ENCODE measurements at regions not wholly inside any gene's neighbourhood (a gene's known extent, or its start where the extent isn't known, plus 50 kb on each side); places are given as distances from the start of the nearest gene placed in this dataset.

- no peak overlapping the region for H3K4me3 Mint-ChIP-seq
- peaks cover 0 to 1% (median 1%) of the 10 kb centered on the region in 3 donors for H3K27me3 Mint-ChIP-seq (ENCODE audit: low read depth in 3 of 3)
- no peaks in the 10 kb centered on the region for H3K9me3 Mint-ChIP-seq
- H3K27ac Mint-ChIP-seq = no peak overlapping the region
- DNase-seq = no peak
- no peaks in the 10 kb centered on the region for H3K36me3 Mint-ChIP-seq
- H3K4me1 Mint-ChIP-seq = peaks cover 5 to 10% of the 10 kb centered on the region in 2 donors
Observed at GRCh38 chr2:195495351-195495750, 161.7 kb upstream of the SLC39A10 start.

DNA sequence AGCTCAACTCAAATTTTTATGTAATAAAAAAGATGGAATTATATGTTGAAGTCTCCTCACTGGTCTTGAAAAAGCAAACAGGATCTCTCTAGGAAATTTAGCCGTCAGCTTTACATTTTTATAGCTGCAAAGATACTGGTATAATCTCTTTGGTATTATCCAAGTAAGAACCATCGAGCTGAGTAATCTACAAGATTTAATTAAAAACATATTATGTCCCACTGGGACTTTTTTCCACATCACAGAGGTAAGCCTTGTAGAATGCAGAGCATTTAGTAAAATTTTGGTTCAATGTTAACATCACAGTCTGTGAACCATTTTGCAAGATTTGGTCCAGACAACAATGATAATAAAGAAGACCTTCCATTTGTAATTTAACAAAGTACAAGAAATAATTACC lies 162.6 kb upstream of the SLC39A10 start:
- H3K36me3 Mint-ChIP-seq = no peaks in the 10 kb centered on the region
- no peak overlapping the region for H3K4me3 Mint-ChIP-seq
- no peaks in the 10 kb centered on the region for H3K9me3 Mint-ChIP-seq
- H3K4me1 Mint-ChIP-seq = peaks cover 5 to 10% of the 10 kb centered on the region in 2 donors
- peaks cover 0 to 1% (median 0%) of the 10 kb centered on the region in 3 donors for H3K27me3 Mint-ChIP-seq (ENCODE audit: low read depth in 3 of 3)
- DNase-seq = no peak
- no peak overlapping the region for H3K27ac Mint-ChIP-seq

DNA sequence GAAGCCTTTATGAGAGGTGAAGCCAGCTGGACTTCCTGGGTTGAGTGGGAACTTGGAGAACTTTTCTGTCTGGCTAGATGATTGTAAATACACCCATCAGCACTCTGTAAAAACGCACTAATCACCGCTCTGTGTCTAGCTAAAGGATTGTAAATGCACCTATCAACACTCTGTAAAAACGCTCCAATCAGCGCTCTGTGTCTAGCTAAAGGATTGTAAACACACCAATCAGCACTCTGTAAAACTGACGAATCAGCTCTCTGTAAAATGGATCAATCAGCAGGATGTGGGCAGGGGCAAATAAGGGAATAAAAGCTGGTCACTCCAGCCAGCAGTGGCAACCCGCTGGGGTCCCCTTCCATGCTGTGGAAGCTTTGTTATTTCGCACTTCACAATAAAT lies 163.6 kb upstream of the SLC39A10 start:
- Mint-ChIP-seq H3K4me1 (peaks cover 5 to 6% of the 10 kb centered on the region in 2 donors), H3K27me3 (ENCODE audit: low read depth in 3 of 3) (peaks cover 0 to 1% (median 0%) of the 10 kb centered on the region in 3 donors), H3K4me3 (no peak overlapping the region), H3K36me3 (no peaks in the 10 kb centered on the region), H3K27ac (no peak overlapping the region), H3K9me3 (no peaks in the 10 kb centered on the region)
- no peak for DNase-seq

DNA sequence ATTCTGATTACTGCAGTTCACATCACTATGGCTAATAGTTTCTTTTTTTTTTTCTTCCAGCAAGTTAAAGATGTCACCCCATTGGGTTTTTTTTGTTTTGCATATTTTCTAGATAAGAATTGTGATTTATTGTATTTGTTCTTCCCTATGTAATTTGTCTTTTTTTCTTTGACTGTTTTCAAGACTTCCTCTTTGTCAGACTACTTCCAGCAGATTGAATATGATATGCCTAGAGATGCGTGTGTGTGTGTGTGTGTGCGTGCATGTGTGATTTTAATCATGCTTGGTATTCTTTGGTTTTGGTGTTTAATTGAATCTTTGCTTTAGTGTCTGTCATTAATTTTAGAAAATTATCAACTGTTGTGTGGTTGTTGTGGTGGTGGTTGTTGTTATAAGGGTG lies 166.7 kb upstream of the SLC39A10 start:
- no peaks in the 10 kb centered on the region for H3K9me3 Mint-ChIP-seq
- no peaks in the 10 kb centered on the region for H3K27me3 Mint-ChIP-seq (ENCODE audit: low read depth in 3 of 3)
- H3K4me1 Mint-ChIP-seq = peaks cover 17 to 25% of the 10 kb centered on the region in 2 donors
- no peaks in the 10 kb centered on the region for H3K36me3 Mint-ChIP-seq
- no peak overlapping the region for H3K4me3 Mint-ChIP-seq
- DNase-seq = no peak
- H3K27ac Mint-ChIP-seq = peak overlapping the region in 2 of 6 donors; percentile 0 to 19

GRCh38 chr2:195489101-195489500 lies 167.9 kb upstream of the SLC39A10 start:
- DNase-seq = no peak
- Mint-ChIP-seq H3K9me3 (no peaks in the 10 kb centered on the region), H3K27me3 (ENCODE audit: low read depth in 3 of 3) (no peaks in the 10 kb centered on the region), H3K4me1 (peaks cover 17 to 25% of the 10 kb centered on the region in 2 donors), H3K27ac (no peak overlapping the region), H3K36me3 (no peaks in the 10 kb centered on the region), H3K4me3 (no peak overlapping the region)

GRCh38 chr2:195488567-195488966 lies 168.5 kb upstream of the SLC39A10 start:
- no peak overlapping the region for H3K4me3 Mint-ChIP-seq
- no peaks in the 10 kb centered on the region for H3K27me3 Mint-ChIP-seq (ENCODE audit: low read depth in 3 of 3)
- H3K27ac Mint-ChIP-seq = no peak overlapping the region
- no peak for DNase-seq
- peaks cover 17 to 25% of the 10 kb centered on the region in 2 donors for H3K4me1 Mint-ChIP-seq
- no peaks in the 10 kb centered on the region for H3K36me3 Mint-ChIP-seq
- H3K9me3 Mint-ChIP-seq = no peaks in the 10 kb centered on the region

GRCh38 chr2:195486987-195487644 lies 169.9 kb upstream of the SLC39A10 start:
- H3K4me3 Mint-ChIP-seq = peak overlapping the region; percentile 3 to 63 (median 26)
- no peaks in the 10 kb centered on the region for H3K9me3 Mint-ChIP-seq
- H3K4me1 Mint-ChIP-seq = peaks cover 17 to 25% of the 10 kb centered on the region in 2 donors
- peaks cover 0 to 5% (median 0%) of the 10 kb centered on the region in 3 donors for H3K36me3 Mint-ChIP-seq
- H3K27ac Mint-ChIP-seq = peak overlapping the region in 3 of 6 donors; percentile 24 to 53 (median 36)
- H3K27me3 Mint-ChIP-seq (ENCODE audit: low read depth in 3 of 3) = no peaks in the 10 kb centered on the region
- peak in 2 of 3 donors; percentile 11 to 15 for DNase-seq

DNA sequence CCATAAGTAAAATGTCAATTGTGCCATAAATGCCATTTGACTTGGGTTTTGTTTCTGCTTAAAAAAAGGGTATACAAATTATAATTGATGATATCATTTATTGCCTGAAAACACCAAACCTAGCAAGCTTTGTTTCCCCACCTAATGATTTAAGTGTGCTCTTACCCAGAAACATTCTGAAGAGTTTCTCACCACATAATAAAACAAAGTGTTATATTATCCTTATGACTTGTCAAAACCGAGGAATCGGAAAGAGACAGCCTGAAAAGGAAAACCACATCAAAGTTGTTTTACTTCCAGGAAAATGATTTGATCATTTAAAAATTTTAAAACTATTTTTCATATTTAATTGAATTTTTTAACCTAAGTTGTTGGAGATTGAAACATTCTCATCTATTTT lies 170.5 kb upstream of the SLC39A10 start:
- H3K27me3 Mint-ChIP-seq (ENCODE audit: low read depth in 3 of 3) = no peaks in the 10 kb centered on the region
- DNase-seq = no peak
- H3K4me3 Mint-ChIP-seq = peak overlapping the region in 3 of 5 donors; percentile 22 to 59 (median 38)
- peak overlapping the region in 1 of 6 donors; percentile 24 for H3K27ac Mint-ChIP-seq
- H3K4me1 Mint-ChIP-seq = peaks cover 17 to 25% of the 10 kb centered on the region in 2 donors
- no peaks in the 10 kb centered on the region for H3K9me3 Mint-ChIP-seq
- peaks cover 0 to 5% (median 0%) of the 10 kb centered on the region in 3 donors for H3K36me3 Mint-ChIP-seq

DNA sequence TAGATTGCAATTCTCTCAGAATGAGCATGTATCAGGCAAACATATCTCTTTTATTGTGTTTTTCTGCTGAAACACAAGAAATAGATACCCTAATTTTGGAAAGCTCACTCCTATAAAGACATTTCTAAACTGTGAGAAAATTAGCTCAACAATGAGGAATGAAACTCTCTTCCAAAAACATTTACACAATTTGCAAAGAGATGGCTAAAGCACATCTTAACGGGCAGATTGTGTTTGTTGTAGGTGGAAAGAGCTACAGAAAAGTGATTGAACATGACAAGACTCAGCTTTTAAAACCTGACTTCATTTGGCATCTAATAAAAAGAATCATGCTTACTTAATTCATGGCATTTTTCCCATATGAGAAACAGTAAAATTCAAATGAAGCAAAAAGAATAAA lies 175.0 kb upstream of the SLC39A10 start:
- peaks cover 0 to 2% (median 2%) of the 10 kb centered on the region in 3 donors for H3K27me3 Mint-ChIP-seq (ENCODE audit: low read depth in 3 of 3)
- DNase-seq = no peak
- H3K36me3 Mint-ChIP-seq = peaks cover 0 to 10% (median 0%) of the 10 kb centered on the region in 3 donors
- peaks cover 11 to 24% of the 10 kb centered on the region in 2 donors for H3K4me1 Mint-ChIP-seq
- H3K9me3 Mint-ChIP-seq = no peaks in the 10 kb centered on the region
- no peak overlapping the region for H3K27ac Mint-ChIP-seq
- H3K4me3 Mint-ChIP-seq = no peak overlapping the region

GRCh38 chr2:195480121-195480520 lies 176.9 kb upstream of the SLC39A10 start:
- H3K4me1 Mint-ChIP-seq = peaks cover 0 to 9% of the 10 kb centered on the region in 2 donors

DNA sequence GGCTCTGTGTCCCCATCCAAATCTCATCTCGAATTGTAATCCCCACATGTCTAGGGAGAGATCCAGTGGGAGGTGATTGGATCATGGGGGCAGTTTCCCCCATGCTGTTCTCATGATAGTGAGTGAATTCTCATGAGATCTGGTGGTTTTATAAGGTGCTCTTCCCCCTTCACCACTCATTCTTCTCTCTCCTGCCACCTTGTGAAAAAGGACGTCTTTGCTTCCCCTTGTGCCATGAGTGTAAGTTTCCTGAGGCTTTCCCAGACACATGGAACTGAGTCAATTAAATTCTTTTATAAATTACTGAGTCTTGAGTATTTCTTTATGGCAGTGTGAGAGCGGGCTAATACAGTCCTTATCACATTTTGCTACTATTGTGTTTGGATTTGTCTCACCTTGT lies 177.6 kb upstream of the SLC39A10 start:
- no peak for DNase-seq
- Mint-ChIP-seq H3K36me3 (peaks cover 0 to 10% (median 0%) of the 10 kb centered on the region in 3 donors), H3K9me3 (no peaks in the 10 kb centered on the region), H3K4me3 (no peak overlapping the region), H3K27me3 (ENCODE audit: low read depth in 3 of 3) (peaks cover 0 to 3% (median 2%) of the 10 kb centered on the region in 3 donors), H3K27ac (no peak overlapping the region), H3K4me1 (peaks cover 0 to 9% of the 10 kb centered on the region in 2 donors)

More at GRCh38 chr2:195480121-195480520, 176.9 kb upstream of the SLC39A10 start:
- Mint-ChIP-seq H3K36me3 (peaks cover 0 to 10% (median 0%) of the 10 kb centered on the region in 3 donors), H3K9me3 (no peaks in the 10 kb centered on the region), H3K27ac (no peak overlapping the region), H3K27me3 (ENCODE audit: low read depth in 3 of 3) (peaks cover 0 to 3% (median 2%) of the 10 kb centered on the region in 3 donors), H3K4me3 (no peak overlapping the region)
- DNase-seq = no peak

GRCh38 chr2:195477996-195478382 lies 179.0 kb upstream of the SLC39A10 start:
- Mint-ChIP-seq H3K4me3 (no peak overlapping the region), H3K27ac (no peak overlapping the region), H3K36me3 (peaks cover 0 to 10% (median 0%) of the 10 kb centered on the region in 3 donors), H3K27me3 (ENCODE audit: low read depth in 3 of 3) (peaks cover 0 to 3% (median 2%) of the 10 kb centered on the region in 3 donors), H3K4me1 (peaks cover under 1 to 9% of the 10 kb centered on the region in 2 donors), H3K9me3 (no peaks in the 10 kb centered on the region)
- DNase-seq = no peak

- Mint-ChIP-seq H3K27me3 (ENCODE audit: low read depth in 3 of 3) (peaks cover 0 to 3% (median 2%) of the 10 kb centered on the region in 3 donors), H3K4me1 (peaks cover 3 to 9% of the 10 kb centered on the region in 2 donors), H3K27ac (no peak overlapping the region), H3K36me3 (peaks cover 0 to 8% (median 0%) of the 10 kb centered on the region in 3 donors), H3K9me3 (no peaks in the 10 kb centered on the region), H3K4me3 (no peak overlapping the region)
- DNase-seq = no peak
Observed at GRCh38 chr2:195477248-195477995, 179.6 kb upstream of the SLC39A10 start.

DNA sequence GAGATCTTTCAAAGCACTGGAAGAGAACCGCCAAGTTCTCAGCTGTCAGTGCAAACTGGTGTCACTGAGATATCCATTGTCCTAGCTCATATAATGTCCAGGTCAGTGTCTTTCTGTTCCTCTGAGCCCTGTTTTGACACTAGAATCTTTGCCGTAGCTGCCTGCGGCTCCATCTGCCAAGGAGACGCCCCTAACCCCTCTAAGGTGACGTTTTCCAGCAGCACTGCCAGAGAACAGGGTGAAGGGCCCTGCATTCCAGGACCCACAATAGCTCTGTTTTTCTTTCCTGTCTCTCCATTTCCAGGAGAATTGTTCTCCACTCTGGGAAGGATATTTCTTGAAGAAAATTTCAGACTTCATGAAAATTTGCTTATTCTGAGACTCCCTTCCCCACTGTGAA lies 181.7 kb upstream of the SLC39A10 start:
- H3K36me3 Mint-ChIP-seq = peaks cover 0 to 5% (median 0%) of the 10 kb centered on the region in 3 donors
- no peak overlapping the region for H3K4me3 Mint-ChIP-seq
- H3K27ac Mint-ChIP-seq = no peak overlapping the region
- H3K4me1 Mint-ChIP-seq = peaks cover 3 to 9% of the 10 kb centered on the region in 2 donors
- no peaks in the 10 kb centered on the region for H3K9me3 Mint-ChIP-seq
- DNase-seq = no peak
- peaks cover 0 to 2% (median 0%) of the 10 kb centered on the region in 3 donors for H3K27me3 Mint-ChIP-seq (ENCODE audit: low read depth in 3 of 3)

All from immature natural killer cell (primary cell).